Heart left ventricle (tissue), 16 donors: ENCODE measurements at regions not wholly inside any gene's neighbourhood (a gene's known extent, or its start where the extent isn't known, plus 50 kb on each side); places are given as distances from the start of the nearest gene placed in this dataset.

Experiments used
- ATAC-seq, 4 donors: fragments of 200-7000 bp; cut with Tn5 transposase; one replicate each; pipeline ENCODE4 v1.9.1; 2020 to 2022; ENCODE audit warnings: moderate library complexity in 4 of 4, mild to moderate bottlenecking in 3 of 4, moderate number of reproducible peaks in 1 of 4
- DNase-seq, 5 donors: peaks; one replicate each; pipeline ENCODE4 v3.0.0-alpha.2; 2020
- H3K27ac ChIP-seq, 12 donors: fragments of 200-600 bp; sonication (generic) in 4 of 12; one replicate each; pipeline versions ENCODE4 v1.5.0 to v1.8.0; 2016 to 2022; ENCODE audit warnings: mild to moderate bottlenecking in 2 of 12
- H3K27me3 ChIP-seq, 9 donors: fragments of 200-600 bp; sonication (generic) in 2 of 9; one replicate each; pipeline versions ENCODE4 v1.5.1 to v1.8.0; 2016 to 2022; ENCODE audit warnings: mild to moderate bottlenecking in 3 of 9
- H3K36me3 ChIP-seq, 9 donors: fragments of 200-600 bp; sonication (generic) in 2 of 9; one replicate each; pipeline versions ENCODE4 v1.5.0 to v1.8.0; 2018 to 2022; ENCODE audit warnings: mild to moderate bottlenecking in 2 of 9
- H3K4me1 ChIP-seq, 12 donors: fragments of 200-600 bp; sonication (generic) in 4 of 12; one replicate each; pipeline versions ENCODE4 v1.5.0 to v1.8.0; 2016 to 2022; ENCODE audit warnings: mild to moderate bottlenecking in 3 of 12
- H3K4me3 ChIP-seq, 12 donors: fragments of 200-600 bp; sonication (generic) in 4 of 12; one replicate each; pipeline versions ENCODE4 v1.5.0 to v1.8.0; 2017 to 2022; ENCODE audit warnings: mild to moderate bottlenecking in 9 of 12, moderate library complexity in 4 of 12
- H3K9me3 ChIP-seq, 12 donors: fragments of 200-600 bp; sonication (generic) in 4 of 12; one replicate each; pipeline versions ENCODE4 v1.5.0 to v1.8.0; 2016 to 2022; ENCODE audit warnings: mild to moderate bottlenecking in 1 of 12
- CTCF ChIP-seq, 12 donors: fragments of 200-600 bp; sonication (generic) in 4 of 12; IDR thresholded peaks; one replicate each; pipeline versions ENCODE4 v1.5.0 to v1.8.0; 2018 to 2022; ENCODE audit warnings: antibody characterized with exemption in 12 of 12, mild to moderate bottlenecking in 5 of 12
- POLR2A ChIP-seq, 2 donors: fragments of 450-650 bp; IDR thresholded peaks; one replicate each; pipeline ENCODE4 v1.6.1; 2017; ENCODE audit warnings: antibody characterized with exemption in 2 of 2, mild to moderate bottlenecking in 2 of 2, moderate library complexity in 2 of 2
- WGBS, 4 donors: extraction: QIAGEN DNeasy Blood & Tissue Kit in 2 of 4; methylation state at CpG; one replicate each; pipeline versions ENCODE4 v1.1.5 to v1.1.7; 2013 to 2018; 5-methylcytosine and 5-hydroxymethylcytosine counted together
- intact Hi-C, 10 donors: fragments of 100-400 bp; cut with DNase I; formaldehyde crosslinking; loops; one replicate each; pipeline versions ENCODE4 v1.11.1 to v1.14.2; 2022
- donor health status: ischemic (EF 13 %, LVEDD 7.1; RV severe dilation, severe dysfunction).
- donor health status: healthy with polysubstance abuse.
- donor health status: DM: no; HTN: yes; CAD: no.
- donor health status: DM: no; HTN: no; CAD: no.
- donor health status: ischemic (EF 25% LVEDD 6.9; RV normal size, moderate dysfunction).
- donor health status: ischemic (EF 25% LVEDD 5.7; RV mildly dilated, moderate dysfunction).
- donor health status: healthy.
- donor health status: DM: yes; HTN: yes; CAD: no.
- donor health status: ischemic (EF 35%, LVEDD 5.7; RV mildly dilated, moderate dysfunction).
- donor health status: nonischemic (EF 11% LVEDD 7.7; RV severe dilation, severe dysfunction).
- donor health status: DM: yes; HTN: yes; CAD: no.
- donor health status: PGD.
- donor health status: ischemic (EF 29% LVEDD 5.4; RV normal size, mild dysfunction).
- donor health status: nonischemic (EF 23%, LVEDD 6.1; RV moderate dilation, normal function).

GRCh38 chr16:72384651-72385050 lies 212.7 kb upstream of the PMFBP1 start:
- intact Hi-C loops: no loop called here
- no peaks in the 10 kb centered on the region for H3K36me3 ChIP-seq
- DNase-seq: no peak
- no peak overlapping the region for H3K4me3 ChIP-seq
- TF ChIP-seq POLR2A (IDR thresholded peaks at IDR 0.05) (no peak), CTCF (IDR thresholded peaks at IDR 0.05) (no peak)
- ATAC-seq: no peak
- no peaks in the 10 kb centered on the region for H3K27me3 ChIP-seq
- 80 to 83% (median 82%) methylated on average over 5 of the region's 5 CpGs for WGBS, 4 donors
- no peak overlapping the region for H3K27ac ChIP-seq
- H3K9me3 ChIP-seq: peaks cover 0 to 42% (median 11%) of the 10 kb centered on the region in 12 donors
- H3K4me1 ChIP-seq: no peaks in the 10 kb centered on the region

GRCh38 chr16:72380283-72380682 lies 208.3 kb upstream of the PMFBP1 start:
- H3K36me3 ChIP-seq: no peaks in the 10 kb centered on the region
- DNase-seq: no peak
- no peaks in the 10 kb centered on the region for H3K4me1 ChIP-seq
- WGBS, 4 donors: 28 to 36% (median 34%) methylated on average over 1 of the region's 1 CpG
- no peak overlapping the region for H3K27ac ChIP-seq
- ATAC-seq: no peak
- H3K27me3 ChIP-seq: no peaks in the 10 kb centered on the region
- H3K4me3 ChIP-seq: no peak overlapping the region
- TF ChIP-seq CTCF (IDR thresholded peaks at IDR 0.05) (no peak), POLR2A (IDR thresholded peaks at IDR 0.05) (no peak)
- intact Hi-C loops: no loop called here
- H3K9me3 ChIP-seq: peaks cover 0 to 7% (median 0%) of the 10 kb centered on the region in 12 donors

- H3K27me3 ChIP-seq: peaks cover 0 to 6% (median 0%) of the 10 kb centered on the region in 9 donors
- no peak for DNase-seq
- H3K4me1 ChIP-seq: no peaks in the 10 kb centered on the region
- ATAC-seq: no peak
- intact Hi-C loops: no loop called here
- TF ChIP-seq CTCF (IDR thresholded peaks at IDR 0.05) (no peak), POLR2A (IDR thresholded peaks at IDR 0.05) (no peak)
- H3K9me3 ChIP-seq: no peaks in the 10 kb centered on the region
- H3K36me3 ChIP-seq: no peaks in the 10 kb centered on the region
- H3K27ac ChIP-seq: no peak overlapping the region
- no peak overlapping the region for H3K4me3 ChIP-seq
- 93 to 99% (median 96%) methylated on average over 2 of the region's 2 CpGs for WGBS, 4 donors
These were observed 201.2 kb upstream of the PMFBP1 start for GRCh38 chr16:72373201-72373600.

- Histone ChIP-seq H3K9me3 (peaks cover 0 to 3% (median 0%) of the 10 kb centered on the region in 12 donors), H3K4me1 (no peaks in the 10 kb centered on the region), H3K27me3 (peaks cover 0 to 6% (median 0%) of the 10 kb centered on the region in 9 donors), H3K36me3 (no peaks in the 10 kb centered on the region), H3K27ac (no peak overlapping the region), H3K4me3 (no peak overlapping the region)
- 61 to 70% (median 68%) methylated on average over 15 of the region's 15 CpGs for WGBS, 4 donors
- ATAC-seq: no peak
- TF ChIP-seq POLR2A (IDR thresholded peaks at IDR 0.05) (no peak), CTCF (IDR thresholded peaks at IDR 0.05) (no peak)
- DNase-seq: no peak
- intact Hi-C loops: no loop called here
These were observed 200.4 kb upstream of the PMFBP1 start for GRCh38 chr16:72372087-72373045.
